ENCODE measurements at regions not wholly inside any gene's neighbourhood (a gene's known extent, or its start where the extent isn't known, plus 50 kb on each side); places are given as distances from the start of the nearest gene placed in this dataset.

- DNase-seq: no peak
These were observed 95.6 kb upstream of the PHACTR3 start for GRCh38 chr20:59508729-59509128.

DNA sequence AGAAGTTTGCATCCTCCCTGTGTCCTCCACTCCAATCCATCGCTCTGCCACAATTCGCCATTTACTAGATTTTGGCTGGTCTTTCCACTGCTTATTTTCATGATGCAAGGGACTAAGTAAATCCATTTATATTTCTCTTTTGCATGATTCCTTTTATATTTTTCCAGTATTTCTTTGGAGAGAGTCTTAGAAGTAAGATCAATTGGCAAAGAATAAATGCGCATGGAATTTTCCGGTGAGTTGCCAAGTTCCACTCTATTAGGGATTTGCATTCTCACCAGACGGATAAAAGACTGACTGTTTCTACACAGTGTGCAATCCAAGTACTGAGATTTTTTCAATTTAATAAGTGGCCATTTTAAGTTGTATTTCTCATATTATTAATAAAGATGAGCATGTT, 91.7 kb upstream of the PHACTR3 start:
- DNase-seq: no peak

DNA sequence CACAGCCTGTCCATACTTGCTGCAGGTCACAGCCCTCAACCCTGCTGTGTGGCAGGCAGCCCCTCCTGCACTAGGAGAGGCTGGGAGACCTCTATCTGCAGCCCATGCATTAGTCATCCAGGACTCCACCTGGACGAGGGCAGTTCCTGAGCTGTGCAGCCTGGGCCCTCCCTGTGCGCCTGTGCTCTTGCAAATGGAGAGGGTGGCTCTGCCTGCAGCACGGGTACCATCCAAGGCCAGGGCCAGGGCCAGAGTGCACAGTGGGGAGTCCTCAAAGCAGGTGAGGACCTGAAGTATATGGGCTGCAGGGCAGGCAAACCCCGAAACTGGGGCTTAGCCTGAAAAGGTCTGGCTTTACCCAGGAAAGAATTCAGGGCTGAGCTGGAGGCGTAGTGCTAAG, 89.8 kb upstream of the PHACTR3 start:
- DNase-seq: no peak

GRCh38 chr20:59515013-59515905, 89.1 kb upstream of the PHACTR3 start:
- no peak for DNase-seq

- DNase-seq: no peak
These were observed 88.5 kb upstream of the PHACTR3 start for GRCh38 chr20:59515906-59516209.

DNA sequence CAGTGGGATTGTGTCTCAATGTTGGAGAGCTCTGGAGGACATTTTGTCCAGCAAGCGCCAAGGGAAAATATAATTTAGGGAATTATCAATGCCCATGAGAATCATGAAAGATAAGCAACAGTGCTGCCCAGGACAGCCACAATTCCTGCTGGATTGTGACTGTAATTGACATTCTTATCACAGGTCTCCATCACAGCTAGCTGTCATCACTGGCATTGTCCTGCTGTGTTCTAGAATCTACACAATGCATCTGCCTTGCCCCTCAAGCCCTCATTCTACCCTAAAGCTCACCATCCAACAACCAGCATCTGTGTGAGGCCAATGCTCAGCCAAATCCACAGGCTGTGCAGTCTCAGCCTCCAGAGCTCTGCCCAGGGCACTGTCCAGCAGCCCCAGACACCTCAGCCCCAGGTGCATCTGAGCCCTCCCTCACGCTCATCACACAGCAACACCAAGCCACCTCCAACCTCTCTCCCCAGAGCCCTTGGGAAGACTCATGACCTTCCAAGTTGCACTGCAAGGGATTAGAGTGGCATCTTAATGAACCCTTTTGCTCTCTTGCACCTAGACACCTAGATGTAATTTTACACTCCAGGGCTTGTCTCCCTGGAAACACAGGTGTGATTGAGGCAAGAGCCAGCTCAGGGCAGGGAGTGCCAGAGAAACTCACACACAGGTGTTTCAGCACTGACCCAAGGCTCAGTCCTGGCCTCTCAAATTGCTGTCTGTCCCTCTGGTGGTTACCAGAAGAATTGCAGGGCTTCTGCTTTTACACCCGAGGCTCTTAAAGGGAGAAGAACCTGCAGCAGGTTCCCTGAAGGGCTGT, 85.2 kb upstream of the PHACTR3 start:
- DNase-seq: peak; percentile 48

DNA sequence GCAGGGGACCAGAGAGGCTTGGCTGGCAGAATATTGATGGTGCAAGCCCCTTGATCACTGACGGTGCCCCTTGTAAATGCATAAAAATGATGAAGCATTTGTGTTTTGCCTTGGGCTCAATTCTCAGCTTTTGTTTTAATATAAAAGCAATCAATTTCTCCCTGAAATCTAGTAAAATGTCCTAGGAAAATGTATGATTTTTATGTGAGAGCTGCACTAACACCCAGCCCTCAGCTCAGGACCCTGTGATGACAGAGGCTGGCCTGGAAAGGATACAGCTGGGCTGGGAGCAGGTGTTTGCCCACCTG, 84.7 kb upstream of the PHACTR3 start:
- no peak for DNase-seq

DNA sequence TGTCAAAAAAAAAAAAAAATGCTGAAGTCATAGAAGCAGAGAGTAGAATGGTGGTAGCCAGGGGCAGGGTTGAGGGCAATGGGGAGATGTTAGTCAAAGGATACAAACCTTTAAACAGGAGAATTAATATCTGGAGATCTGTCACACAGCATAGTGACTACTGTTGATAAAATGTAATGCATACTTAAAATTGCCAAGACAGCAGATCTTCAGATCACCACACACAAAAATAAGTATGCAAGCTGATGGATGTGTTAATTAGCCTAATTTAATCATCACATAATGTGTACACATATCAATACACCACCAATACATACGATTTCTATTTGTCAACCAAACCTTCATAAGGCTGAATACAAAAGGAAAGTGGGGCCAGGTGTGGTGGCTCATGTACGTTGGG, 83.5 kb upstream of the PHACTR3 start:
- no peak for DNase-seq

- DNase-seq: peak; percentile 6
These were observed 78.7 kb upstream of the PHACTR3 start for GRCh38 chr20:59525500-59526241.

GRCh38 chr20:59526242-59527225, 77.8 kb upstream of the PHACTR3 start:
- no peak for DNase-seq

DNA sequence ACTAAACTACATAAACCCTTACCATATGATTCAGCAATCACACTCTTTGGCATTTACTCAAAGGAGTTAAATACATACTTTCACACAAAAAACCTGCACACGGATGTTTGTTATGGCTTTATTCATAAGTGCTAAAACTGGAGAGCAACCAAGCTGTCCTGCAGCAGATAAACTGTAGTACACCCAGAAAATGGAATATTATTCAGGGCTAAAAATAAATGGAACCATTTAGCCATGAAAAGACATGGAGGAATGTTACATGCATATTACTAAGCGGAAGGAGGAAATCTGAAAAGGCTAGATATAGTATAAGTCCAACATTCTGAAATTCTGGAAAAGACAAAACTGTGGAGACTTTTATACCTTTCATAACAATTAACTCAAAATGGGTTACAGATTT, 73.6 kb upstream of the PHACTR3 start:
- DNase-seq: no peak

DNA sequence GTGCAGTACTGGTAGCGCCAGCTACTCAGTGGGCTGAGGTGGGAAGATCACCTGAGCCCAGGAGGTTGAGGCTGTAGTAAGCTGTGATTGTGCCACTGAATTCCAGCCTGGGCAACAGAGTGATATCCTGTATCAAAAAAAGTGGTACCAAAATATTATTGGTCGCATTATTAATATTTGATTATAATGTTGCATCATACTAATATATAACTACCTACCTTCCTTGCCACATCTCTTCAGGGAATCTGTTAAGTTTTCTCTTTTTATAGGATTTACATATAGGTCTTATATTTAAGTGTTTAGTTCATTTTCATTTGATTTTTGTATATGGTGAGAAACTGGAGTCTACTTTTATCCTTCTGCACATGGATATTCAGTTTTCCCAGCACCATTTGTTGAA, 66.3 kb upstream of the PHACTR3 start:
- no peak for DNase-seq

DNA sequence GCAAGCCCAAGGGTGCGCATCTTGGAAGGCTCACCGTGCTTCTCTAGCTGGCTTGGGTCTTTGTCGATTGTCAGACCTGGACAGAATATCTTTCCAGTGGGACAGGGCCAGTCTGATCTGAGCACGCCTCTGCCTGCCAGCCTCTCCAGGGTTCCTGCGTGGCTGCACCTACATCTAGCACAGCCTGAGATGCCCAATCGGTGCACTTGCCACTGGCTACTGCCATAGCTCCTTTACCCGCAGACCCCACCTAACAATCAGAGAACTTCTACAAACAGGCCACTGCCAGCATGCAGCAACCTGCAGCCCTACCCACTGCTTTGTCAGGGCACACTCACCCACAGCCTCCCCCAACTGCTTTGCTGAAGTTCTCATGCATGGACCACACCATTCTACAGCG, 56.7 kb upstream of the PHACTR3 start:
- DNase-seq: no peak

Data from DMS153 (cell line).